GM12878 (cell line): ENCODE measurements at regions not wholly inside any gene's neighbourhood (a gene's known extent, or its start where the extent isn't known, plus 50 kb on each side); places are given as distances from the start of the nearest gene placed in this dataset.
A peak's percentile ranks its signal among the peaks of the same experiment; 100 is the strongest.

Experiments
- ATAC-seq: fragments of 200-7000 bp; cut with Tn5 transposase; 3 replicates; pipeline ENCODE4 v1.9.1; 2020; ENCODE audit warnings: mild to moderate bottlenecking, moderate library complexity
- BruUV-seq: library from RNA; stranded (reverse); fragments of 400-500 nt; replicated peaks from 2 replicates; lab custom pipeline; 2021; lab: Mats Ljungman, UMichigan
- CTCF ChIA-PET: fragments of 300-600 bp; sonication (Branson Sonifier 250); formaldehyde crosslinking; extraction: SDS; loops from one replicate; lab custom pipeline; 2021; ENCODE audit warnings: inconsistent platforms; lab: Yijun Ruan, JAX
- POLR2A ChIA-PET: fragments of 350-600 bp; formaldehyde crosslinking; extraction: SDS; loops from one replicate; lab custom pipeline; 2021; ENCODE audit warnings: inconsistent platforms; lab: Charles Lee
- RAD21 ChIA-PET: fragments of 300-600 bp; sonication (Branson Sonifier 250); formaldehyde crosslinking; loops from one replicate; lab custom pipeline; 2023; ENCODE audit warnings: antibody characterized with exemption; ENCODE audit not compliant: unreplicated experiment; lab: Charles Lee
- SMC1A ChIA-PET: fragments of 300-600 bp; sonication (Branson Sonifier 250); formaldehyde crosslinking; loops from one replicate; lab custom pipeline; 2023; ENCODE audit not compliant: unreplicated experiment, uncharacterized antibody; lab: Charles Lee
- DNase-seq: peaks from one replicate; pipeline ENCODE4 v3.0.0-alpha.2; 2011; ENCODE audit warnings: low read depth, low spot score
- FAIRE-seq: peaks from 3 replicates; lab custom pipeline; 2011; peaks lifted over from hg19 to GRCh38; lab: Jason Lieb, UNC
- H2AFZ ChIP-seq: 2 replicates; pipeline ENCODE4 v1.6.0; 2011; ENCODE audit warnings: low read depth, low read length, control low read depth; ENCODE audit not compliant: control insufficient read depth
- H3K27ac ChIP-seq: 2 replicates; pipeline ENCODE4 v1.5.1; 2011; ENCODE audit warnings: control low read depth; ENCODE audit not compliant: control insufficient read depth, insufficient read depth
- H3K27me3 ChIP-seq, 2 experiments: replicated peaks in 1 of 2; 2 replicates each; pipeline versions ENCODE4 v1.6.0 to v1.6.1; 2011; ENCODE audit warnings: low read length in 1 of 2; ENCODE audit not compliant: control insufficient read depth in 2 of 2, insufficient read depth in 2 of 2
- H3K36me3 ChIP-seq, 2 experiments: 2 replicates each; pipeline ENCODE4 v1.5.1; 2011; ENCODE audit warnings: low read length in 1 of 2; ENCODE audit not compliant: control insufficient read depth in 2 of 2, insufficient read depth in 2 of 2
- H3K4me1 ChIP-seq: 2 replicates; pipeline ENCODE4 v1.6.1; 2011; ENCODE audit warnings: mild to moderate bottlenecking, low read length, moderate library complexity, mixed read lengths; ENCODE audit not compliant: control insufficient read depth, insufficient read depth
- H3K4me2 ChIP-seq: 2 replicates; pipeline ENCODE4 v1.6.0; 2011; ENCODE audit warnings: control low read depth; ENCODE audit not compliant: control insufficient read depth, insufficient read depth
- H3K4me3 ChIP-seq: fragments of 200-600 bp; sonication (generic); 2 replicates; pipeline ENCODE4 v1.5.1; 2016
- H3K79me2 ChIP-seq: 2 replicates; pipeline ENCODE4 v1.6.0; 2011; ENCODE audit warnings: low read length; ENCODE audit not compliant: control insufficient read depth, insufficient read depth
- H3K9ac ChIP-seq: 2 replicates; pipeline ENCODE4 v1.8.0; 2011; ENCODE audit warnings: low read length, control low read depth, mixed read lengths; ENCODE audit not compliant: control insufficient read depth, insufficient read depth
- H3K9me3 ChIP-seq: replicated peaks from 3 replicates; pipeline ENCODE4 v1.5.1; 2011; ENCODE audit warnings: mild to moderate bottlenecking, low read length; ENCODE audit not compliant: control insufficient read depth, insufficient read depth
- H4K20me1 ChIP-seq: 2 replicates; pipeline ENCODE4 v1.6.0; 2011; ENCODE audit not compliant: control insufficient read depth, insufficient read depth
- FOXM1 ChIP-seq: IDR thresholded peaks from 2 replicates; pipeline ENCODE4 v1.6.1; 2012; ENCODE audit warnings: low read depth, mild to moderate bottlenecking, inconsistent platforms, low read length, moderate library complexity
- HCFC1 ChIP-seq: fragments of 150-350 bp; IDR thresholded peaks from 2 replicates; pipeline ENCODE4 v1.6.1; 2014; ENCODE audit warnings: low read length
- IKZF1 ChIP-seq: fragments of 450-650 bp; conservative IDR thresholded peaks from 2 replicates; pipeline ENCODE4 v1.6.1; 2017; ENCODE audit warnings: antibody characterized with exemption, mild to moderate bottlenecking
- KLF5 ChIP-seq: fragments of 450-650 bp; IDR thresholded peaks from 2 replicates; pipeline ENCODE4 v1.6.1; 2014; ENCODE audit warnings: mild to moderate bottlenecking; ENCODE audit not compliant: partially characterized antibody
- MEF2B ChIP-seq: fragments of 450-650 bp; IDR thresholded peaks from 2 replicates; pipeline ENCODE4 v1.6.1; 2018; ENCODE audit warnings: mild to moderate bottlenecking, moderate library complexity; ENCODE audit not compliant: partially characterized antibody, poor library complexity, severe bottlenecking
- PAX5 ChIP-seq: IDR thresholded peaks from 2 replicates; pipeline ENCODE4 v1.6.1; 2011; ENCODE audit warnings: low read depth, low read length, borderline replicate concordance
- SUZ12 ChIP-seq: fragments of 200-600 bp; sonication (generic); IDR thresholded peaks from one replicate; pipeline ENCODE4 v1.6.1; 2018; ENCODE audit warnings: antibody characterized with exemption, mild to moderate bottlenecking; ENCODE audit not compliant: unreplicated experiment
- ZNF217 ChIP-seq: fragments of 450-650 bp; IDR thresholded peaks from 2 replicates; pipeline ENCODE4 v1.6.1; 2017; ENCODE audit warnings: antibody characterized with exemption, mild to moderate bottlenecking
- ZNF24 ChIP-seq: fragments of 450-650 bp; IDR thresholded peaks from 2 replicates; pipeline ENCODE4 v1.6.1; 2017; ENCODE audit warnings: antibody characterized with exemption, mild to moderate bottlenecking
- ZNF384 ChIP-seq: IDR thresholded peaks from 2 replicates; pipeline ENCODE4 v1.6.1; 2012; ENCODE audit warnings: low read depth, mild to moderate bottlenecking, low read length, improper control_type of control experiment, borderline replicate concordance
- ZNF592 ChIP-seq: fragments of 450-650 bp; IDR thresholded peaks from 2 replicates; pipeline ENCODE4 v1.6.1; 2017; ENCODE audit warnings: mild to moderate bottlenecking, moderate library complexity
- WGBS: methylation state at CpG from one replicate; pipeline ENCODE4 v1.1.6; 2016; ENCODE audit warnings: low lambda C conversion rate; ENCODE audit not compliant: insufficient replicate concordance, insufficient coverage; ENCODE audit errors: missing lambda C conversion rate; 5-methylcytosine and 5-hydroxymethylcytosine counted together
- in situ Hi-C: fragments of 300-500 bp; cut with MboI; formaldehyde crosslinking; loops from 9 replicates; pipeline ENCODE4 v1.14.3; 2018; ENCODE audit warnings: mixed read lengths
- intact Hi-C: fragments of 100-400 bp; cut with micrococcal nuclease; formaldehyde crosslinking; loops from one replicate; pipeline ENCODE4 v1.14.2; 2022; ENCODE audit not compliant: unreplicated experiment

- TF ChIP-seq ZNF592 (no peak), PAX5 (no peak), ZNF24 (no peak), ZNF384 (no peak), FOXM1 (no peak), KLF5 (no peak), IKZF1 (no peak), SUZ12 (no peak)
- TF ChIP-seq, all 136 proteins: peak for 0
Observed at GRCh38 chr12:24232531-24232930, 283.1 kb upstream of the SOX5 start (continued).

- Histone ChIP-seq H3K27ac (no peak overlapping the region), H3K27me3 (no peaks in the 10 kb centered on the region), H3K9me3 (no peaks in the 10 kb centered on the region), H3K79me2 (no peaks in the 10 kb centered on the region), H3K4me1 (no peaks in the 10 kb centered on the region), H4K20me1 (no peaks in the 10 kb centered on the region), H3K36me3 (no peaks in the 10 kb centered on the region), H3K4me3 (no peak overlapping the region), H3K4me2 (no peak overlapping the region), H3K9ac (no peak overlapping the region), H2AFZ (no peak overlapping the region)
- SMC1A ChIA-PET: interaction anchor here (0.8 to 1.9 kb wide), 11 partner anchors 7 to 607 kb away, joined by 3 to 7 read pairs (median 4); no protein-coding TSS in a partner anchor
- POLR2A ChIA-PET: interaction anchor here (0.5 kb wide), 1 partner anchor 721 kb away, joined by 4 read pairs; no protein-coding TSS in a partner anchor
- 11% methylated on average over 5 of the region's 5 CpGs for WGBS
- intact Hi-C loops: no loop called here
- TF ChIP-seq MEF2B (peak; percentile 32), HCFC1 (no peak), ZNF217 (peak; percentile 62; the same call in 1 of the 2 replicates)
- FAIRE-seq (no peak), DNase-seq (peak; percentile 32), ATAC-seq (peak; percentile 83)
- in situ Hi-C loops: no loop called here
- CTCF ChIA-PET: interaction anchor here (0.5 to 2.1 kb wide), 4 partner anchors 34 to 60 kb away, joined by 3 to 7 read pairs (median 3); no protein-coding TSS in a partner anchor
- BruUV-seq: no TSS peak
- RAD21 ChIA-PET: interaction anchor here (1.0 to 1.2 kb wide), 3 partner anchors 19 to 609 kb away, joined by 3 to 4 read pairs (median 3); no protein-coding TSS in a partner anchor
Observed at GRCh38 chr12:24231298-24231697, 281.8 kb upstream of the SOX5 start.
